ENCODE measurements at regions not wholly inside any gene's neighbourhood (a gene's known extent, or its start where the extent isn't known, plus 50 kb on each side); places are given as distances from the start of the nearest gene placed in this dataset.

- no peaks in the 10 kb centered on the region for H3K9me3 ChIP-seq (replicated peaks; ENCODE audit: control insufficient read depth, insufficient read depth, low read length)
- WGBS (ENCODE audit: insufficient coverage, insufficient replicate concordance, low lambda C conversion rate, missing lambda C conversion rate): 0% methylated on average over 2 of the region's 2 CpGs
- CTCF ChIA-PET: interaction anchor here (1.3 kb wide), 1 partner anchor 18 kb away, joined by 3 read pairs; no protein-coding TSS in a partner anchor
- no peaks in the 10 kb centered on the region for H3K36me3 ChIP-seq (ENCODE audit: control insufficient read depth in 2 of 2, insufficient read depth in 2 of 2, low read length in 1 of 2)
- POLR2A ChIA-PET: no interaction called here
- no peak overlapping the region for H3K9ac ChIP-seq (ENCODE audit: control insufficient read depth, insufficient read depth, low read length)
- no peak overlapping the region for H2AFZ ChIP-seq (ENCODE audit: control insufficient read depth, low read depth, low read length)
- H3K4me1 ChIP-seq (ENCODE audit: control insufficient read depth, insufficient read depth, low read length): no peaks in the 10 kb centered on the region
- intact Hi-C loops (cut with micrococcal nuclease; ENCODE audit: unreplicated experiment): no loop called here
- no peaks in the 10 kb centered on the region for H4K20me1 ChIP-seq (ENCODE audit: control insufficient read depth, insufficient read depth)
- in situ Hi-C loops (cut with MboI): no loop called here
- SMC1A ChIA-PET (ENCODE audit: uncharacterized antibody, unreplicated experiment): no interaction called here
- no TSS peak for BruUV-seq (replicated peaks)
- peaks cover 0 to 2% of the 10 kb centered on the region in 2 experiments; a peak in 2 of 4 replicates for H3K27me3 ChIP-seq (replicated peaks in 1 of 2; ENCODE audit: control insufficient read depth in 2 of 2, insufficient read depth in 2 of 2, low read length in 1 of 2)
- RAD21 ChIA-PET (ENCODE audit: unreplicated experiment): no interaction called here
- ATAC-seq: no peak
- FAIRE-seq: no peak
- TF ChIP-seq MTA3 (IDR thresholded peaks at IDR 0.05; ENCODE audit: borderline replicate concordance, low read length) (no peak), SUZ12 (IDR thresholded peaks at IDR 0.05; ENCODE audit: unreplicated experiment) (no peak), RELA (IDR thresholded peaks at IDR 0.05; ENCODE audit: borderline replicate concordance, partially characterized antibody) (no peak), RAD21 (IDR thresholded peaks at IDR 0.05; ENCODE audit: insufficient read depth, low read depth, low read length) (no peak), PKNOX1 (IDR thresholded peaks at IDR 0.05) (no peak), KAT2A (conservative IDR thresholded peaks at IDR 0.05; ENCODE audit: control insufficient read depth, low read depth, low read length) (no peak), EGR1 (IDR thresholded peaks at IDR 0.05; ENCODE audit: borderline replicate concordance in 1 of 2, low read depth in 2 of 2, low read length in 2 of 2) (no peak), TCF7 (IDR thresholded peaks at IDR 0.05; ENCODE audit: borderline replicate concordance) (no peak), E2F4 (IDR thresholded peaks at IDR 0.05; ENCODE audit: low read depth, low read length) (no peak), NFYB (IDR thresholded peaks at IDR 0.05; ENCODE audit: insufficient read depth, low read depth, low read length) (no peak), MLLT1 (IDR thresholded peaks at IDR 0.05) (no peak), ZBED1 (IDR thresholded peaks at IDR 0.05; ENCODE audit: borderline replicate concordance) (no peak)
- TF ChIP-seq, protein P1, sequence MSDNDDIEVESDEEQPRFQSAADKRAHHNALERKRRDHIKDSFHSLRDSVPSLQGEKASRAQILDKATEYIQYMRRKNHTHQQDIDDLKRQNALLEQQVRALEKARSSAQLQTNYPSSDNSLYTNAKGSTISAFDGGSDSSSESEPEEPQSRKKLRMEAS (IDR thresholded peaks at IDR 0.05; ENCODE audit: low read depth, low read length): no peak
- H3K27ac ChIP-seq (ENCODE audit: control insufficient read depth, insufficient read depth): no peak overlapping the region
- H3K4me2 ChIP-seq (ENCODE audit: control insufficient read depth, insufficient read depth): no peak overlapping the region
- H3K4me3 ChIP-seq: no peak overlapping the region
- H3K79me2 ChIP-seq (ENCODE audit: control insufficient read depth, insufficient read depth, low read length): no peaks in the 10 kb centered on the region
- no peak for DNase-seq (ENCODE audit: low read depth, low spot score)
Observed at GRCh38 chr4:151559595-151559994, 150.6 kb downstream of the FHIP1A start.
